Kidney epithelial cell (primary cell): ENCODE measurements at regions not wholly inside any gene's neighbourhood (a gene's known extent, or its start where the extent isn't known, plus 50 kb on each side); places are given as distances from the start of the nearest gene placed in this dataset.
"Not testable (repeated sequence)": the region's sequence is repeated elsewhere in the genome, so short reads cannot be mapped to it uniquely, and the experiment has no call there.

Experiments used
- DNase-seq: peaks from one replicate; pipeline ENCODE4 v3.0.0-alpha.2; 2010; ENCODE audit warnings: low read depth
- H3K27me3 ChIP-seq: 2 replicates; pipeline ENCODE4 v1.6.0; 2011; ENCODE audit warnings: low read length; ENCODE audit not compliant: control insufficient read depth, insufficient read depth
- H3K36me3 ChIP-seq: 2 replicates; pipeline ENCODE4 v1.5.1; 2011; ENCODE audit warnings: low read length; ENCODE audit not compliant: control insufficient read depth, insufficient read depth
- H3K4me3 ChIP-seq: 2 replicates; pipeline ENCODE4 v1.5.1; 2011; ENCODE audit warnings: low read depth, mild to moderate bottlenecking, control low read depth, low read length
- CTCF ChIP-seq: IDR thresholded peaks from 2 replicates; pipeline ENCODE4 v1.5.1; 2011; ENCODE audit warnings: mild to moderate bottlenecking, moderate library complexity, low read length, control low read depth, inconsistent platforms; ENCODE audit not compliant: insufficient read depth, poor library complexity, severe bottlenecking

- no peaks in the 10 kb centered on the region for H3K36me3 ChIP-seq
- no peak for TF ChIP-seq CTCF
- no peak overlapping the region for H3K4me3 ChIP-seq
- DNase-seq: no peak
- H3K27me3 ChIP-seq: no peaks in the 10 kb centered on the region
These were observed 55.0 kb upstream of the PPP1R2C start for GRCh38 chrX:42832764-42833549.

GRCh38 chrX:42833550-42833940 lies 55.6 kb upstream of the PPP1R2C start:
- not testable (repeated sequence) for H3K27me3 ChIP-seq, H3K4me3 ChIP-seq, H3K36me3 ChIP-seq, DNase-seq

GRCh38 chrX:42837101-42837726 lies 59.3 kb upstream of the PPP1R2C start:
- DNase-seq: no peak
- Histone ChIP-seq H3K27me3 (no peaks in the 10 kb centered on the region), H3K36me3 (no peaks in the 10 kb centered on the region), H3K4me3 (no peak overlapping the region)
- no peak for TF ChIP-seq CTCF

GRCh38 chrX:42837747-42838146 lies 59.8 kb upstream of the PPP1R2C start:
- TF ChIP-seq CTCF: no peak
- Histone ChIP-seq H3K4me3 (no peak overlapping the region), H3K36me3 (no peaks in the 10 kb centered on the region), H3K27me3 (no peaks in the 10 kb centered on the region)
- DNase-seq: no peak

- no peaks in the 10 kb centered on the region for H3K27me3 ChIP-seq
- DNase-seq: no peak
- no peaks in the 10 kb centered on the region for H3K36me3 ChIP-seq
- TF ChIP-seq CTCF: no peak
- H3K4me3 ChIP-seq: no peak overlapping the region
These were observed 61.7 kb upstream of the PPP1R2C start for GRCh38 chrX:42839632-42840031.

GRCh38 chrX:42846741-42847140 lies 68.8 kb upstream of the PPP1R2C start:
- no peak for TF ChIP-seq CTCF
- Histone ChIP-seq H3K36me3 (no peaks in the 10 kb centered on the region), H3K4me3 (no peak overlapping the region), H3K27me3 (no peaks in the 10 kb centered on the region)
- no peak for DNase-seq
